ENCODE measurements at regions not wholly inside any gene's neighbourhood (a gene's known extent, or its start where the extent isn't known, plus 50 kb on each side); places are given as distances from the start of the nearest gene placed in this dataset.

DNA sequence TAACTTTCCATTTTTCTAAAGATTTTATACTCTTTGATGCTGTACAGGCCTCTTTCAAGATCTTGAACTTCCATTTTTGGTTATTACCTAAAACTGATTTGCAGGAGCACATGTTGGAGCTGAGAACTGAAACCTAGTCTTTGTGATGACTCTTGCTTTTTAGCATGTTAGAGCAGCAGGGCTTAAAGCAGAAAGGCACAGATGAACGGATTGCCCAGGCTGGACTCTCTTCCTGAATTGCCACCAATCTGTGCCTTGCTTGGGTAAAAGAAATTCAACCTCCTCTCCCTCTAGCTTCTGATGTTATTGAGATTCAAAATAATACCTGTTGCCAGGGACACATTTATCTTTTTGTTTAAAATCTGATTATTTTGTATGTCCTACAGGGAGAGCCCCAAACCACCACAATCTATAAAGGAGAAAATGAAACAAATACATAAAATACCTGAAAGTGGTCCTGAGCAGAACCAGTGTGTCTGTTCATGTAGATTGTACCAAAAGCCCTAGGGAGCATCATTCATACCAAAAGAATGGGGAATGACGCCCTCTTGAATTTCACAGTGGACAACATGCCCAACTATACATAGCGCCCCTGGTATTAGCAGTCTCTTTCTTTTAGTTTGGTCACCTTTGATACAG is 277.0 kb upstream of the MAP2 start:
- Histone ChIP-seq H3K4me3 (no peak overlapping the region), H3K9me2 (ENCODE audit: insufficient read depth) (no peaks in the 10 kb centered on the region), H3K4me1 (replicated peaks; ENCODE audit: insufficient read depth) (no peaks in the 10 kb centered on the region), H3K4me2 (no peak overlapping the region), H3F3A (ENCODE audit: insufficient read depth, low read depth) (no peaks in the 10 kb centered on the region), H3K36me3 (ENCODE audit: low read depth) (no peaks in the 10 kb centered on the region), H3K9me3 (ENCODE audit: insufficient read depth, low read depth) (no peaks in the 10 kb centered on the region), H3K27ac (no peak overlapping the region), H4K20me1 (ENCODE audit: insufficient read depth) (no peaks in the 10 kb centered on the region), H3K27me3 (ENCODE audit: insufficient read depth, low read depth) (no peaks in the 10 kb centered on the region), H2AFZ (no peak overlapping the region), H3K79me2 (ENCODE audit: low read depth) (no peaks in the 10 kb centered on the region)
- TF ChIP-seq, protein P1, sequence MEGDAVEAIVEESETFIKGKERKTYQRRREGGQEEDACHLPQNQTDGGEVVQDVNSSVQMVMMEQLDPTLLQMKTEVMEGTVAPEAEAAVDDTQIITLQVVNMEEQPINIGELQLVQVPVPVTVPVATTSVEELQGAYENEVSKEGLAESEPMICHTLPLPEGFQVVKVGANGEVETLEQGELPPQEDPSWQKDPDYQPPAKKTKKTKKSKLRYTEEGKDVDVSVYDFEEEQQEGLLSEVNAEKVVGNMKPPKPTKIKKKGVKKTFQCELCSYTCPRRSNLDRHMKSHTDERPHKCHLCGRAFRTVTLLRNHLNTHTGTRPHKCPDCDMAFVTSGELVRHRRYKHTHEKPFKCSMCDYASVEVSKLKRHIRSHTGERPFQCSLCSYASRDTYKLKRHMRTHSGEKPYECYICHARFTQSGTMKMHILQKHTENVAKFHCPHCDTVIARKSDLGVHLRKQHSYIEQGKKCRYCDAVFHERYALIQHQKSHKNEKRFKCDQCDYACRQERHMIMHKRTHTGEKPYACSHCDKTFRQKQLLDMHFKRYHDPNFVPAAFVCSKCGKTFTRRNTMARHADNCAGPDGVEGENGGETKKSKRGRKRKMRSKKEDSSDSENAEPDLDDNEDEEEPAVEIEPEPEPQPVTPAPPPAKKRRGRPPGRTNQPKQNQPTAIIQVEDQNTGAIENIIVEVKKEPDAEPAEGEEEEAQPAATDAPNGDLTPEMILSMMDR (conservative IDR thresholded peaks at IDR 0.05): no peak
- TF ChIP-seq EZH2 (IDR thresholded peaks at IDR 0.05; ENCODE audit: low read depth): no peak
- intact Hi-C loops (cut with micrococcal nuclease; ENCODE audit: unreplicated experiment): no loop called here
- DNase-seq: no peak
- POLR2A ChIA-PET (ENCODE audit: unreplicated experiment): no interaction called here
- CTCF ChIA-PET: no interaction called here
- no TSS peak for BruUV-seq (replicated peaks)

DNA sequence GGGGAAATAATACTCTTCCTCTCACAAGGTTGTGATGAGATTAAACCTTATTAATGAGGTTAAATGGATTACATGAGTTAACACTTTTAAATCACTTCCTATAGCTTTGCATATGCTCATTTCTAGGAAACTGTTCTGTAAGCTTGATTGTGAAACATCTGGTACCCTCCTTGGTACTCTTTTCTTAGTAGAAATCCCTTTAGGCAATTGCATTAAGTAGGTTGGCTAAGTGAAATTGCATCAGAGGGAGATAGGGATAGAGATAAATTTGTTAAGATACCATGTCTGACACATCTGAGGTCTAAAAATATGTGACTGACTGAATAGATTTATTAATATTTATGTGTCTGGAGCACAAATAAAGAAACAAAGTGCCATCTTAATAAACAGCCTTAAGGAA is 275.9 kb upstream of the MAP2 start:
- Histone ChIP-seq H3K4me2 (no peak overlapping the region), H3K27ac (no peak overlapping the region), H3K4me1 (replicated peaks; ENCODE audit: insufficient read depth) (no peaks in the 10 kb centered on the region), H3K36me3 (ENCODE audit: low read depth) (no peaks in the 10 kb centered on the region), H3K9me3 (ENCODE audit: insufficient read depth, low read depth) (no peaks in the 10 kb centered on the region), H3K9me2 (ENCODE audit: insufficient read depth) (no peaks in the 10 kb centered on the region), H4K20me1 (ENCODE audit: insufficient read depth) (no peaks in the 10 kb centered on the region), H2AFZ (no peak overlapping the region), H3F3A (ENCODE audit: insufficient read depth, low read depth) (no peaks in the 10 kb centered on the region), H3K79me2 (ENCODE audit: low read depth) (no peaks in the 10 kb centered on the region), H3K4me3 (no peak overlapping the region), H3K27me3 (ENCODE audit: insufficient read depth, low read depth) (no peaks in the 10 kb centered on the region)
- POLR2A ChIA-PET (ENCODE audit: unreplicated experiment): no interaction called here
- no TSS peak for BruUV-seq (replicated peaks)
- CTCF ChIA-PET: no interaction called here
- TF ChIP-seq EZH2 (IDR thresholded peaks at IDR 0.05; ENCODE audit: low read depth): no peak
- TF ChIP-seq, protein P1 (conservative IDR thresholded peaks at IDR 0.05): no peak
- intact Hi-C loops (cut with micrococcal nuclease; ENCODE audit: unreplicated experiment): no loop called here
- no peak for DNase-seq

DNA sequence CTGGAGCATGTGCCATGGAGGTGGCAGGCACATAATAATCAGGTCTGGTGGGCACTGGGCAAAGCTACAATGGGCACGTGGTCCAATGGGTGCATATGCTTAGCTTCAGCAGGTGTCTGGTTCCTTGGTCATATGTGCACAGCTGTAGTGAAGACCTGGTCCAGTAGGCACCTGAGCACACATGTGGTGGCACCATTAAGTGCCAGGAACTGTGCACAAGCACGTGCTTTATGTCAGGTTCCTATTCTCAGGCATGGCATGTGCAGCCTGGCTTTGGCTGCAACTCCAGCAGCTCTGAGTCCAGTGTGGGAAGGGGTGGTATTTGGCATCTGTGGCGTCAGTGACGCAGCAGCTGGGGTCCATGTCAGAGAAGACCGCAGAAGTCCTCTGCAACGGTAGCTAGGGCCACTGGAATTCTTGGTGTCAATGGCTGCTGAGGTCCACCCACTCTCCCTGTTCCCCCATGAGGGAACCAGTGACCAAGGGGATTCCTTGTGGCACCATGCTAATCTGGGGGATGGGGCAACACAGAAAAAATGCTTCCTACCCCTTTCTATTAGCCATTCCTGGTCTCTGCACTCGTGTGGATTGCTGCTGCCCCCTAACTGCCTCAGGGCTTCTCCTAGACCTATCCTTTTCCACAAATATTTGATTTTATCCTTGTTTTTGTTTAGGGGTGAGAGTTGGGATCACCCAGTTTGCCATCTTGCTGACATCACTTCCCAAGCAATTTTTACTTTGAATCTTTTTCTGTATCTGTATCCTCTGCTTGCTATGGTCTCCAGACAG is 262.9 kb upstream of the MAP2 start:
- ChIA-PET POLR2A (ENCODE audit: unreplicated experiment) (no interaction called here), CTCF (no interaction called here)
- Histone ChIP-seq H3K27ac (no peak overlapping the region), H3F3A (ENCODE audit: insufficient read depth, low read depth) (no peaks in the 10 kb centered on the region), H3K4me1 (replicated peaks; ENCODE audit: insufficient read depth) (no peaks in the 10 kb centered on the region), H3K4me2 (no peak overlapping the region), H3K4me3 (no peak overlapping the region), H2AFZ (no peak overlapping the region), H3K9me3 (ENCODE audit: insufficient read depth, low read depth) (no peaks in the 10 kb centered on the region), H3K9me2 (ENCODE audit: insufficient read depth) (no peaks in the 10 kb centered on the region), H3K79me2 (ENCODE audit: low read depth) (no peaks in the 10 kb centered on the region), H4K20me1 (ENCODE audit: insufficient read depth) (no peaks in the 10 kb centered on the region), H3K36me3 (ENCODE audit: low read depth) (no peaks in the 10 kb centered on the region), H3K27me3 (ENCODE audit: insufficient read depth, low read depth) (no peaks in the 10 kb centered on the region)
- no peak for DNase-seq
- TF ChIP-seq, protein P1 (conservative IDR thresholded peaks at IDR 0.05): no peak
- no TSS peak for BruUV-seq (replicated peaks)
- intact Hi-C loops (cut with micrococcal nuclease; ENCODE audit: unreplicated experiment): no loop called here
